Hematopoietic multipotent progenitor cell treated with erythropoietin and hydrocortisone succinate and interleukin-3 and kit ligand, for 17 days (in vitro differentiated cells): ENCODE measurements at regions not wholly inside any gene's neighbourhood (a gene's known extent, or its start where the extent isn't known, plus 50 kb on each side); places are given as distances from the start of the nearest gene placed in this dataset.

ENCODE experiments used
- DNase-seq: peaks from one replicate; pipeline ENCODE4 v3.0.0-alpha.2; 2015; ENCODE audit warnings: low spot score

- DNase-seq = no peak
These were observed 455.4 kb upstream of the TSHZ3 start for GRCh38 chr19:31804668-31805067.

GRCh38 chr19:31810536-31811109, 461.4 kb upstream of the TSHZ3 start:
- no peak for DNase-seq

- no peak for DNase-seq
These were observed 468.9 kb upstream of the TSHZ3 start for GRCh38 chr19:31817971-31818797.

GRCh38 chr19:31818798-31819105, 469.5 kb upstream of the TSHZ3 start:
- DNase-seq = no peak

- DNase-seq = no peak
These were observed 470.6 kb upstream of the TSHZ3 start for GRCh38 chr19:31819837-31820236.

GRCh38 chr19:31821346-31821745, 472.1 kb upstream of the TSHZ3 start:
- DNase-seq = no peak

GRCh38 chr19:31825134-31826094, 476.2 kb upstream of the TSHZ3 start:
- DNase-seq = no peak

- no peak for DNase-seq
These were observed 477.1 kb upstream of the TSHZ3 start for GRCh38 chr19:31826325-31826724.

- no peak for DNase-seq
These were observed 482.4 kb upstream of the TSHZ3 start for GRCh38 chr19:31831421-31832175.

- DNase-seq = no peak
These were observed 482.9 kb upstream of the TSHZ3 start for GRCh38 chr19:31832176-31832548.

GRCh38 chr19:31834070-31834469, 484.8 kb upstream of the TSHZ3 start:
- DNase-seq = no peak

GRCh38 chr19:31838163-31838815, 489.1 kb upstream of the TSHZ3 start:
- DNase-seq = no peak

GRCh38 chr19:31840371-31840770, 491.1 kb upstream of the TSHZ3 start:
- DNase-seq = no peak

- no peak for DNase-seq
These were observed 492.5 kb upstream of the TSHZ3 start for GRCh38 chr19:31841755-31842154.

GRCh38 chr19:31863122-31863521, 482.3 kb upstream of the ZNF507 start:
- no peak for DNase-seq

GRCh38 chr19:31874313-31874712, 471.1 kb upstream of the ZNF507 start:
- no peak for DNase-seq

- no peak for DNase-seq
These were observed 469.8 kb upstream of the ZNF507 start for GRCh38 chr19:31875591-31875990.

- no peak for DNase-seq
These were observed 465.1 kb upstream of the ZNF507 start for GRCh38 chr19:31880283-31880682.

GRCh38 chr19:31881988-31882387, 463.4 kb upstream of the ZNF507 start:
- no peak for DNase-seq

GRCh38 chr19:31882709-31883108, 462.7 kb upstream of the ZNF507 start:
- DNase-seq = no peak

- DNase-seq = no peak
These were observed 462.0 kb upstream of the ZNF507 start for GRCh38 chr19:31883296-31883990.
